ENCODE measurements at regions not wholly inside any gene's neighbourhood (a gene's known extent, or its start where the extent isn't known, plus 50 kb on each side); places are given as distances from the start of the nearest gene placed in this dataset.

DNA sequence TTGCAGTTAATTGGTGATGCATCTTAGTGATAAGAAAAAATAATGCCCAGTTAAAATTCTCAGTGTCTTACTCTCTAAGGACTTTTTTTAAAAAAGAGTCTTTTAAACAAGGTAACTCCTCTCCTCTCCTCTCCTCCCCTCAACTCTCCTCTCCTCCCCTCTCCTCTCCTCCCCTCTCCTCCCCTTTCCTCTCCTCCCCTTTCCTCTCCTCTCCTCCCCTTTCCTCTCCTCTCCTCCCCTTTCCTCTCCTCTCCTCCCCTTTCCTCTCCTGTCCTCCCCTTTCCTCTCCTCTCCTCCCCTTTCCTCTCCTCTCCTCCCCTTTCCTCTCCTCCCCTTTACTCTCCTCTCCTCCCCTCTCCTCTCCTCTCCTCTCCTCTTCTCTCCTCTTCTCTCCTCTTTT is 675.9 kb upstream of the RBFOX1 start:
- Histone ChIP-seq H4K20me1 (ENCODE audit: insufficient read depth, low read depth, low read length) (no peaks in the 10 kb centered on the region), H3K36me3 (ENCODE audit: insufficient read depth, low read length) (no peaks in the 10 kb centered on the region), H3K27me3 (ENCODE audit: low read length) (no peaks in the 10 kb centered on the region), H3K9me2 (replicated peaks; ENCODE audit: insufficient read depth, low read length) (no peaks in the 10 kb centered on the region), H3K4me2 (ENCODE audit: low read depth, low read length, poor library complexity, severe bottlenecking) (no peak overlapping the region), H2AFZ (ENCODE audit: low read length) (no peak overlapping the region), H3K79me2 (ENCODE audit: low read length) (no peaks in the 10 kb centered on the region), H3K4me1 (ENCODE audit: low read length) (no peaks in the 10 kb centered on the region), H3K4me3 (ENCODE audit: low read length) (no peak overlapping the region), H3K9me3 (ENCODE audit: low read length) (0 out of 2 replicates have a peak, but pooled peaks cover 2% of the 10 kb centered on the region), H3K27ac (ENCODE audit: low read length) (no peak overlapping the region), H3K9ac (ENCODE audit: low read length) (no peak overlapping the region)
- no peak for DNase-seq

DNA sequence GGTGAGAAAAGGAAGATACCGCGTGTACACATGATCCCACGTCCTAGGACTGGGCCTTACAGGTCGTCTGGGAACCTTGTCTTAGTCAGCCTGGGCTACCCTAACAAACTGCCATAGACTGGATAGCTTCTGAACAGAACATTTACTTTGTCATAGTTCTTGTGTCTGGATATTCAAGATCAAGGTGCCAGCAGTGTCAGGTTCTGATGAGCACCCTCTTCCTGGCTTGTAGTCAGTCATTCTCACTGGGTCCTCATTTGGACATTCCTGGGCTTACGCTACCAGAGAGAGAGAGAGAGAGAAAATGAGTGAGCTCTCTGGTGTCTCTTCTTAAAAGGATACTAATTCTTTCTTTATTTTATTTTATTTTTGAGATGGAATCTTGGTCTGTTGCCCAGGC is 685.8 kb upstream of the RBFOX1 start:
- Histone ChIP-seq H3K27me3 (ENCODE audit: low read length) (no peaks in the 10 kb centered on the region), H3K4me1 (ENCODE audit: low read length) (no peaks in the 10 kb centered on the region), H3K9ac (ENCODE audit: low read length) (no peak overlapping the region), H3K27ac (ENCODE audit: low read length) (no peak overlapping the region), H3K36me3 (ENCODE audit: insufficient read depth, low read length) (no peaks in the 10 kb centered on the region), H3K4me2 (ENCODE audit: low read depth, low read length, poor library complexity, severe bottlenecking) (no peak overlapping the region), H3K79me2 (ENCODE audit: low read length) (no peaks in the 10 kb centered on the region), H3K9me3 (ENCODE audit: low read length) (no peaks in the 10 kb centered on the region), H3K9me2 (replicated peaks; ENCODE audit: insufficient read depth, low read length) (no peaks in the 10 kb centered on the region), H2AFZ (ENCODE audit: low read length) (no peak overlapping the region), H3K4me3 (ENCODE audit: low read length) (no peak overlapping the region), H4K20me1 (ENCODE audit: insufficient read depth, low read depth, low read length) (no peaks in the 10 kb centered on the region)
- no peak for DNase-seq

DNA sequence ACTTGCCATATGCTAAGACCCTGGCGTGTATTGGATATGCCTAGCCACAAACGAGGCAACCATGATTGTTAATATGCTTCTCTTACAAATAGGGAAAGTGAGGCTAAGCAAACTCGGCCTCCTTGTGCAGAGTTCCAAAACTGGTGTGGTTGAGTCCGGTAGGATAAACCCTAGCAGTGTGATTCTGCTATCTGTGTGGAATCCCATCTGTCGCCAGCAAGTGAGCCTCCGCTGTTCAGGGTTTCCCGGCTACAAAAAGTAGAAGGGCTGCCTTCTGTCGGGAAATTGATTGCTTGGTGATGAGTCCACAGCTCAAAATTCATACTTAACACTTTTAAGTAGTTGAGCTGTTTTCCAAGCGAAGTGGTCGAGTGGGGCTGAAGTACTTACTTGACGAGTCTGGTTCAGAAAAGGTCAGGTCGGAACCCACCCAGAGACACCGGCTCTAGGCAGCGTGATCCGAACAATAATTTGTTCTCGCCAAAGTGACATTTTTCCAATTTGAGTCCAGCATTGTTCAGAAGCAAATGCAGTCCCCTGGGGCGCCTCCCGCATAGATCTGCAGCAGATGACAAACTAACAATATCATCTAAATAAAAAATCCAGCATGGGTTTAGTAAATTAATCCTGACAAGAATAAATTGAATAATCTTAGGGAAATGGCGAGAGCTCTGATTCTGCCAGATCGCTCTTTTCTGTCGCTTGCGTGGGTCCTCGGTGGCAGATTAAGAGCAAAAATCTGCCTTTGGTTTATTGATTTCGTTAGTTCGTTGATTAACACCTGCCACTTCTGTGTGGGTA is 686.7 kb upstream of the RBFOX1 start:
- H3K27me3 ChIP-seq (ENCODE audit: low read length), result no peaks in the 10 kb centered on the region
- no peaks in the 10 kb centered on the region for H3K79me2 ChIP-seq (ENCODE audit: low read length)
- no peak overlapping the region for H2AFZ ChIP-seq (ENCODE audit: low read length)
- no peaks in the 10 kb centered on the region for H4K20me1 ChIP-seq (ENCODE audit: insufficient read depth, low read depth, low read length)
- no peaks in the 10 kb centered on the region for H3K9me3 ChIP-seq (ENCODE audit: low read length)
- H3K4me3 ChIP-seq (ENCODE audit: low read length), result no peak overlapping the region
- no peaks in the 10 kb centered on the region for H3K4me1 ChIP-seq (ENCODE audit: low read length)
- no peak for DNase-seq
- H3K9ac ChIP-seq (ENCODE audit: low read length), result no peak overlapping the region
- no peak overlapping the region for H3K27ac ChIP-seq (ENCODE audit: low read length)
- H3K9me2 ChIP-seq (replicated peaks; ENCODE audit: insufficient read depth, low read length), result no peaks in the 10 kb centered on the region
- H3K4me2 ChIP-seq (ENCODE audit: low read depth, low read length, poor library complexity, severe bottlenecking), result no peak overlapping the region
- no peaks in the 10 kb centered on the region for H3K36me3 ChIP-seq (ENCODE audit: insufficient read depth, low read length)

DNA sequence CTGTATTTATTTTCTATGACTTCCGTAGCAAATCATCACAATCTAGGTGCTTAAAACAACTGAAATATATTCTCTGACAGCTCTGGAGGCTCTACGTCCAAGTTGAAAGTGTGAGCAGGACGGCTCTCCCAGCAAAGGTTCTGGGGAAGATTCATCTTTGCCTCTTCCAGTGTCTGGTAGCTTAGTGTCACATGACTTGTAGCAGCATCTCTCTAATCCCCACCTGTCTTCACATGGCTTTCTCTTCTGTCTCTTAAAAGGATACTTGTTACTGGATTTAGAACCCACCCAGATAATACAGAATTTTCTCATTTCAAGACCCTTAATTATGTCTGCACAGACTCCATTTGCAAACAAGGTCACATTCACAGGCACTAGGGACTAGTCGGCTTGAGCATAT is 687.7 kb upstream of the RBFOX1 start:
- Histone ChIP-seq H3K9me3 (ENCODE audit: low read length) (no peaks in the 10 kb centered on the region), H3K36me3 (ENCODE audit: insufficient read depth, low read length) (no peaks in the 10 kb centered on the region), H3K27me3 (ENCODE audit: low read length) (no peaks in the 10 kb centered on the region), H3K79me2 (ENCODE audit: low read length) (no peaks in the 10 kb centered on the region), H4K20me1 (ENCODE audit: insufficient read depth, low read depth, low read length) (no peaks in the 10 kb centered on the region), H3K9ac (ENCODE audit: low read length) (no peak overlapping the region), H3K4me1 (ENCODE audit: low read length) (no peaks in the 10 kb centered on the region), H3K9me2 (replicated peaks; ENCODE audit: insufficient read depth, low read length) (no peaks in the 10 kb centered on the region), H2AFZ (ENCODE audit: low read length) (no peak overlapping the region), H3K4me2 (ENCODE audit: low read depth, low read length, poor library complexity, severe bottlenecking) (no peak overlapping the region), H3K4me3 (ENCODE audit: low read length) (no peak overlapping the region), H3K27ac (ENCODE audit: low read length) (no peak overlapping the region)
- DNase-seq, result no peak

DNA sequence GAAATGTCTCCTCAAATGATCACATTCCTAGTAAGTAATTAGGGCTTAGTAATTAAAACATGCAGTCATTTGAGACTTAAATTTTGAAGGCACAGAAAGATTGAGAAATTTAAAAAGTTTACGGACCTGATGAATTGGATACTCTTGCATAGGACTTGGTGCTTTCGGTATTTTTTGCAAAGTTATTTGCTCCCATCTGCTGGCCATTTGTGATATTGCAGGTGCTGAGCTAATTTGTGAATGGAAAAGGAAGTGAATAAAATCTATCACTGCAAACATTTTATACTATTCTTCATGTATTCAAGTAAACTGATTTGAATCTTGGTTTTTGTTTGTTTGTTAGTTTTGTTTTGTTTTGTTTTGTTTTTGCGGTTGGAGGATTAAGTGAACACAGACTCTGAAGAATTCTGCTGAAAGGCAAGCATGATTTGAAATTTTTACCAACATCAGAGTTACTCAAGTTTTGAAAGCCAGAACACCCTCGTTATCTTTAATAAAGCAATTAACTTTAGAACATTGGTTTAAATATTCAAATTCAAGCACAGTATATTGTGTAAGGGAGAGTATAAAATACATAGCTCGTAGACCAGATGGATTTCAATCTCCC is 689.5 kb upstream of the RBFOX1 start:
- H3K4me2 ChIP-seq (ENCODE audit: low read depth, low read length, poor library complexity, severe bottlenecking), result no peak overlapping the region
- no peaks in the 10 kb centered on the region for H3K9me2 ChIP-seq (replicated peaks; ENCODE audit: insufficient read depth, low read length)
- no peaks in the 10 kb centered on the region for H3K79me2 ChIP-seq (ENCODE audit: low read length)
- no peak overlapping the region for H2AFZ ChIP-seq (ENCODE audit: low read length)
- peak; percentile 80 for DNase-seq
- no peaks in the 10 kb centered on the region for H3K36me3 ChIP-seq (ENCODE audit: insufficient read depth, low read length)
- H3K4me3 ChIP-seq (ENCODE audit: low read length), result no peak overlapping the region
- H3K27ac ChIP-seq (ENCODE audit: low read length), result no peak overlapping the region
- H3K9ac ChIP-seq (ENCODE audit: low read length), result no peak overlapping the region
- no peaks in the 10 kb centered on the region for H3K9me3 ChIP-seq (ENCODE audit: low read length)
- H3K27me3 ChIP-seq (ENCODE audit: low read length), result no peaks in the 10 kb centered on the region
- no peaks in the 10 kb centered on the region for H3K4me1 ChIP-seq (ENCODE audit: low read length)
- no peaks in the 10 kb centered on the region for H4K20me1 ChIP-seq (ENCODE audit: insufficient read depth, low read depth, low read length)

DNA sequence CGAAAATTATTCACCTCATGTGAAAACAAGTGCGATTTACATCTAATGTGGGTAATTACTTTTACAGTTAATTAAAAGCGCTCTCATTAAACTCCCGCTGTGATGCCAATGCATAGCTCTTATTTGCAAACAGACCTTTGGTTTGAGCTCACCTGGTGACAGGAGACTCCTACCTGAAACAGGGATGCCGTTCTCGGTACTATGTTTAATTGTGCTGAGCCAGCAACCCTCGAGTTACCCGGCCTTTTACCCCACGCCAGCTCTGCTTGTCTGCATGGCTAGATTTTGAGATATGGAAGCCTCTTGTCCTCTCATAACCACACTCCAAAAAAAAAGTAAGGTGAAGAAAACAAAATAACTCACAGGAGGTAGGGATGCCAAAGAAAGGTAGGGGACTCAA is 690.4 kb upstream of the RBFOX1 start:
- Histone ChIP-seq H3K9ac (ENCODE audit: low read length) (no peak overlapping the region), H4K20me1 (ENCODE audit: insufficient read depth, low read depth, low read length) (no peaks in the 10 kb centered on the region), H3K4me1 (ENCODE audit: low read length) (no peaks in the 10 kb centered on the region), H3K4me2 (ENCODE audit: low read depth, low read length, poor library complexity, severe bottlenecking) (no peak overlapping the region), H3K36me3 (ENCODE audit: insufficient read depth, low read length) (no peaks in the 10 kb centered on the region), H2AFZ (ENCODE audit: low read length) (no peak overlapping the region), H3K9me3 (ENCODE audit: low read length) (no peaks in the 10 kb centered on the region), H3K27me3 (ENCODE audit: low read length) (no peaks in the 10 kb centered on the region), H3K9me2 (replicated peaks; ENCODE audit: insufficient read depth, low read length) (no peaks in the 10 kb centered on the region), H3K4me3 (ENCODE audit: low read length) (no peak overlapping the region), H3K79me2 (ENCODE audit: low read length) (no peaks in the 10 kb centered on the region), H3K27ac (ENCODE audit: low read length) (no peak overlapping the region)
- DNase-seq, result no peak

DNA sequence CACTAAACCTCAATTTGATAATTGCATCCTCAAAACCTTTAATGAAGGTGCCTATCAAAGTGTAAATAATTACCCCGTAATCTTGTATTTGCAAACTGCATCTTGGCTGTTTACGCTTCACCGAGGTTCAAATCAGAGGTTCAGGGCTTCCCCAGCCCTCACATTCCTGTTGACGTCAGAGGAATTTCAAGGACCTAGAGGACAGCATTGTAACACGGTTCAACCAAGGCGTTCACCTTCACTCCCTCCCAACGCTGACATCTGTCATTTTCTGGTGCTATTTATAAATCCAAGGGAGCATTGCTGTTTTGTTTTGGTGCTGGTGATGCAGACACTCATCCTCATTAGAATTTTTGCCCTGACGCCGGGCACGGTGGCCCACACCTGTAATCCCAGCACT is 691.6 kb upstream of the RBFOX1 start:
- H3K79me2 ChIP-seq (ENCODE audit: low read length), result no peaks in the 10 kb centered on the region
- H3K9ac ChIP-seq (ENCODE audit: low read length), result no peak overlapping the region
- no peaks in the 10 kb centered on the region for H3K9me3 ChIP-seq (ENCODE audit: low read length)
- no peaks in the 10 kb centered on the region for H3K9me2 ChIP-seq (replicated peaks; ENCODE audit: insufficient read depth, low read length)
- H3K27ac ChIP-seq (ENCODE audit: low read length), result no peak overlapping the region
- H4K20me1 ChIP-seq (ENCODE audit: insufficient read depth, low read depth, low read length), result no peaks in the 10 kb centered on the region
- H3K4me3 ChIP-seq (ENCODE audit: low read length), result no peak overlapping the region
- H3K27me3 ChIP-seq (ENCODE audit: low read length), result no peaks in the 10 kb centered on the region
- DNase-seq, result no peak
- H3K4me2 ChIP-seq (ENCODE audit: low read depth, low read length, poor library complexity, severe bottlenecking), result no peak overlapping the region
- H3K36me3 ChIP-seq (ENCODE audit: insufficient read depth, low read length), result no peaks in the 10 kb centered on the region
- H2AFZ ChIP-seq (ENCODE audit: low read length), result no peak overlapping the region
- no peaks in the 10 kb centered on the region for H3K4me1 ChIP-seq (ENCODE audit: low read length)

DNA sequence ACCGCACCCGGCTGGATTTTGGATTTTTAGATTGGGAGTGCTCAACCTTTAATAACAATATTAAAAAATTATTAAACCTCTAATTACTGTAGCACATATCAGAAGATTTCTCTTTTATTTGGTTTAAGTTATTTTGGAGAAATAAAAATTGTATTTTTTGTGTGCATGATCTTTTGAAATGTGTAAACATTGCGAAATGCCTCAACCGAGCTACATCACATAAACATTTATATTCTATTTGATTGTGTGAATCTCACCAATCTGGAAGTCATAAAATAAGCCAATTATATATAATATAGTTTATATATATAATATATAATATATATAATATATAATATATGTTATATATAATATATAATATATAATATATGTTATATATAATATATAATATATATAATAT is 696.2 kb upstream of the RBFOX1 start:
- DNase-seq, result no peak
- no peaks in the 10 kb centered on the region for H3K36me3 ChIP-seq (ENCODE audit: insufficient read depth, low read length)

More for the DNA sequence above, 696.2 kb upstream of the RBFOX1 start:
- Histone ChIP-seq H3K4me1 (ENCODE audit: low read length) (no peaks in the 10 kb centered on the region), H3K4me3 (ENCODE audit: low read length) (no peak overlapping the region), H3K27ac (ENCODE audit: low read length) (no peak overlapping the region), H3K9me2 (replicated peaks; ENCODE audit: insufficient read depth, low read length) (no peaks in the 10 kb centered on the region), H3K4me2 (ENCODE audit: low read depth, low read length, poor library complexity, severe bottlenecking) (no peak overlapping the region), H3K9ac (ENCODE audit: low read length) (no peak overlapping the region), H2AFZ (ENCODE audit: low read length) (no peak overlapping the region), H3K27me3 (ENCODE audit: low read length) (no peaks in the 10 kb centered on the region), H4K20me1 (ENCODE audit: insufficient read depth, low read depth, low read length) (no peaks in the 10 kb centered on the region), H3K79me2 (ENCODE audit: low read length) (no peaks in the 10 kb centered on the region), H3K9me3 (ENCODE audit: low read length) (no peaks in the 10 kb centered on the region)

All from Karpas-422 (cell line).